Activated CD4-positive, CD25-positive, alpha-beta regulatory T cell (primary cell): ENCODE measurements at regions not wholly inside any gene's neighbourhood (a gene's known extent, or its start where the extent isn't known, plus 50 kb on each side); places are given as distances from the start of the nearest gene placed in this dataset.
"Not testable (repeated sequence)": the region's sequence is repeated elsewhere in the genome, so short reads cannot be mapped to it uniquely, and the experiment has no call there.

Experiments
- DNase-seq, 4 experiments: peaks; one replicate each; lab custom pipeline; 2025; lab: John Stamatoyannopoulos, UW

DNA sequence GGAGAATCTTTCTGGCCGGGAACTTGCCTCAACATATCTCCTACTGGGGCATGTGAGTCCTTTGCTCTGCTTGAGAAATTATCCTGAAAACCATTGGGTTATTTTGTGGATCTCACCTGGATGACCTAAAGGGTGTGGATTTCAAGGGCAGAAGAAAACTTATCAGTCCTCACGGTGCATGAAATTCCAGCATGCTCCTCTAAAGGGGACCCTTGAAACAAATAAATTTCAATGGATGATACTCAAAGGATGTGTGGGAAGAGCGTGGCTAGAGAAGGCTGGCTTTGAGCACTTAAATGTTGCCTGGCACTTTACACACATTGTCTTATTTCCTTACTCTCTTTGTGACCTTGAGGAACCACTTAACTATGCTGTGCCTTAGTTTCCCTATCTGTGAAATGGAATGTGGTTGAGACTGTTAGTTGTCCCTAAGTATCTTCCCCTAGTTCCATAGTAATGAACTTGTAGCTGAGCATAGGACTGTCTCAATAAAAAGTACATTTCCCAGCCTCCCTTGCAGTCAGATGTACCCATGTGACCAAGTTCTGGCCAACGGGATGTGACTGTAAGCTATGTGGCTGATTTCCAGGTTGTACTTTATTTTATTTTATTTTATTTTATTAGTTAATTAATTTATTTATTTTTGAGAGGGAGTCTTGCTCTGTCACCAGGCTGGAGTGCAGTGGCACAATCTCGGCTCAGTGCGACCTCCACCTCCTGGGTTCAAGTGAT is 81.9 kb upstream of the PTPN1 start:
- no peak for DNase-seq

DNA sequence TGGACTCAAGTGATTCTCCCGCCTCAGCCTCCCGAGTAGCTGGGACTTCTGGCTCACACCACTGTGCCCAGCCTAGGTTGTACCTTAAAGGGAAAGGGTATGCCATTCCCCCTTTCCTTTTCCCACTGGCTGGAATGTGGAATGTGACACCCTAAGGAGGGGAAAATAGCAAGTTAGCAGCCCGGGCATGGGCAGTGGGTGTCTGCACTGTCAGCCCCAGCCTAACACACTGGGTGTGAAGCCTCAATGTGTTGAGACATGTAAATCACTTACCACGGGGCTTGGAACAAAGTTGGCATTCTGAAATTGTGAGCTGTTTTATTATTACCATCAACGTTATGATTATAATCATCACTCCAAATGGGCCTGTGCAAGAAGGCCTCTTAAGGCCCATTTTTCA is 80.8 kb upstream of the PTPN1 start:
- DNase-seq: no peak

DNA sequence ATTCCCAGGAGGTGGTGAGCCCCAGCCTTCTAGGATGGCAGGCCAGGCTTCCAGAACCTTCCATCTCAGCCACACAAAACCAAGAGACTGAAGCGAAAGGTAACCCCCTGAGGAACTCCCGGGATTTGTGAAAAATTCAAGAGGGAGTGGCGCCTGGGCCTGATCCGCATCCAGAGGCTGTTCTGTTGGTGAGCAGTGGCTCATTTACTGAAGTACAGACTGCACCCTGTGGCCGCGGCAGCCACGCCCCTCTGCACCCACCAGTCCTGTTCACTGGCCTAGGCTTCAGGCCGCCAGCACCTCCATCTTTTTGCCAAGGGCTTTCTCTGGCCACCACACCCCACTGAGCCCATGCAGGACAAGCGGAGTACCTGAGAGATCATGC is 79.1 kb upstream of the PTPN1 start:
- DNase-seq: no peak

DNA sequence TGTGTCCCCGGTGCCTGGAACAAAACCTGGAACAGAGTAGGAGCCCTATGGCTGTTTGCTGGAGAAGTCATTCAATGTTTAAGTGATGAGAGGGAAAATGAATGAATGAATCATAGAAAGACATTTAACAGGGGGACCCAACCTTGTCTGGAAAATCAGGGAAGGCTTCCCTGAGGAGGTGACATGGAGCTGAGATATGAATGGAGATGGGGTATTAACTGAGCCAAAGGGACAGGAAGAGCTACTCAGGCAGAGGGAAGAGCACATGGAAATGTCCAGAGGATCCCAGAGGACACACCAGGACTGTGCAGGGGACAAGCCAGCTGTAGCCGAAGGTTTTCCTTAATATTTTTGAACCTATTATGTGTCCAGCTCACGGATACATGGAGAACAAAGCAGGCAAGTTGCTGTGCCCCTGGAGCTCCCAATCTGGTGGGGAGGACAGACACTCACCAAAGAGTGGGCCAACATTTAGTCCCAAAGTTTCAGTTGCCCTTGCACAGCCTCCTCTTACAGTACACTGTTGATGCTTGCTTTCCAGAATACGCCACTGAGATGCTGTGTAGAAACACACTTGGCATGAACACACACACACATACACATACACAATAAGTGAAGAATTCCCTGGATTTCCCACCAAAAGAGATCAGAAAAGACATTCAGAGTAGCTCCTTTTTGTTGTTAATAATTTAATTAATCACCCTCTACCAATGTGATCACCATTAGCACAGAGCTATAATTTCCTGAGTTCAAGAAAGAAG is 77.0 kb upstream of the PTPN1 start:
- DNase-seq: no peak

DNA sequence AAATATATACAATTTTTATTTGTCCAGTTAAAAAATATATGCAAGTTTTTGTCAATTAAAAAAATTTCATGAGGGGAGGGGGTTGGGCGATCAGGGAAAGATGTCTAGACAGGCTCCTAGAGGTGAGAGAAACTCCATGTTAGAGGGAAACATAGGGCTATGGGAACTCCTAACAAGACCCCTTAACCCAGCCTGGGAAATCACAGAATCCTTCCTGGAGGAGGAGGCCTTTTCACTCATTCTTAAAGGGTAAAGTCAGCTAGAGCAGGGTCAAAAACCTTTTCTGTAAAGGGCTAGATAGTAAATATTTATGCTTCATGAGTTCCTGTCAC is 75.9 kb upstream of the PTPN1 start:
- no peak for DNase-seq

DNA sequence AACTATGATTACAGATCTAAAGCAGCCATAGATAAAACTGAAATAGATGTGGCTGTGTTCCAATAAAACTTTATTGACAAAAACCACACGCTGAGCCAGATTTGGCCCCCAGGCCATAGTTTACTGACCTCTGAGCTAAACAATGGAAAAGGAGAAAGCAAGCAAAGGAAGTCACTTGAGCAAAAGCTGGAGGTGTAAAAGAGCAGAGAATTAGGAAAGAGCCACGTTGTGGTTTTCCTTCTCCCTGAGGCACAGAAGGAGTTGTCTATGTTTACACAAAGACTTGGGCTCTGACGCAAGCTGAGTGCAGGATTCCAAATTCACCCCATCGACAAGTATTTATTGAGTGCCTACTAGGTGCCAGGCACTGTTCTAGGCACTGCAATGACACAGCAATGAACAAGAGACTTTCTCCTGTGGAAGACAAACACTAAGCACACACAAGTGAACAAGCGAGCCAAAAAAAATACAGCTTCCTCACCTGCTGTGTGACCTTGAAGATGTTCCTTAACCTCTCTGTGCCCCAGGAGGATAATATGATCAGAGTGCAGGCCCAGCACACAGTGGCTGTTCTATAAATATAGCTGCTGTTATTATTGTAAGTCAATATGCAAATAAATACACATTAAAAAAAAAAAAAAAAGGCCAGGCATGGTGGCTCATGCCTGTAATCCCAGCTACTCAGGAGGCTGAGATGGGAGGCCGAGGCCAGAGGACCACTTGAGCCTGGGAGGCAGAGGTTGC is 75.4 kb upstream of the PTPN1 start:
- DNase-seq: no peak

DNA sequence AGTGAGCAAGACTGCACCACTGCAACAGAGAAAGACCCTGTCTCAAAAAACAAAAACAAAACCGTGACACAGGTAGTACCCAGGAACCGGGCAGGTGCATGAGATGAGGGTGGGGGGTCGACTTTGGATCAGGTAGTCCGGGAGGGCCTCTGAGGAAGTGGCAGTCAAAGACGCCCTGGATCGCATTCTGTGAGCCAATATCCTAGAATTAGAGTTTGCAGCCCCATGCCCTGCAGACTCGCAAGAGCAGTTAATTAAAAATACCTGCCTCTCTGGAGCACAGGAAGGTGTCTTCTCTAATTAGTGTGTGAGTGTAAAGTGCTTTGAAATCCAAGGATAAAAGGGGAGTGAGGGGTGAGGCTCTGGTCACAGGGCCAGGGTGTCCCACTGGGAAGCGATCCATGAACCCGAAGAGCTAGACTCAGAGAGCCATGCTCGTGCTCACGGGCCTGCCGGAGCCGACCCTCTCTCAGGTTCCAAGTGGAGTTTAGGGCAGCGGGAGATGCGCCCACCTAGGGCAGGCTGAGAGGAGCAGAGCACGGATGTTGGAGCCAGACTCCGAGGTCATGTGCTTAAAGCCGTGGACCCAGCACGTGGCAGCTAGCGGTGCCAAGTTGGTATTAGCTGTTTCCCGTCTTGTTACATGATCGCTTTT is 74.7 kb upstream of the PTPN1 start:
- no peak for DNase-seq

DNA sequence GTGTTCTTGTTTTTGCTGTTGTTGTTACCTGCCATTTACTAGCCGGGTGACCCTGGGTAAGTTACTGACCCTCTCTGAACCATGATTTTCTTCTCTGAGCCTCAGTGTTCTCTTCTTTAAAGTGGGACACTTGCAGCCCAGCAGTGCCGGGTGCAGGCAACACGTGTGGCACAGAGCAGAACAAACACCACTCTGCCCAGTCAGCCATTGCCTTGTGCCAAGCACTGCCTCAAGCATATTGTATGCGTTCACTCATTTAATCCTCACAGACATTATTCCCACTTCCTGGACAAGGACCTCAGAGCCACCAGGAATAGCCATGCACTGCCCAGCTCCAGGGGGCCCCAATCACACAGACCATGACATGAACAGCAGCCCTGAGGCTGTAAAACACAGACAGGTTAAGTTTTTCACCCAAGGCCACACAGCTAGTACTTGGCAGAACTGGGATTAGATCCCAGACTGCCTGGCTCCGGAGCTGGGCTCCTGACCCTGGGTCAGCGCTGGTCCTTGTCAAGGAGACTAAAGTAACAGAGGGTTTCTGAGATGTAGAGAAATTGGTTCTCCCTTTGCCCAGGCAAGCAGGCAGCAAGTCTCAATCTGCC is 74.0 kb upstream of the PTPN1 start:
- DNase-seq: no peak

DNA sequence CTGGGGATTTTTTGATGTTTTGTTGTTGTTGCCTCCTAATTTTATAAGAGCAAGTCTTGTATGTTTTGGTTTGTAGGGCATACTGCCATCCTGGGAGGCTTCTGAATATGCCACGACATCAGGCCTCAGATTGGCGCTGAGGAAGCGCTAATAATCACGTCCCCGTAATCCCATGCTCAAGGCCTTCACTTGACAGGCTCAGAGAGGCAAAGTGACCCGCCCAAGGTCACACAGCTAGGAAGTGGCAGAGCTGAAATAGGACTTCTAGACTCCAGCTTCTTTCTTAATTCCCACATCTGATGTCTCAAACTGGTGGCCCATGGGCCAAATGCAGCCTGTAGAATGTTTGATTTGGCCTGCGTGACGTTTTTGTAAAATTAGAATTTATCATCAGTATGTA is 73.5 kb upstream of the PTPN1 start:
- no peak for DNase-seq

DNA sequence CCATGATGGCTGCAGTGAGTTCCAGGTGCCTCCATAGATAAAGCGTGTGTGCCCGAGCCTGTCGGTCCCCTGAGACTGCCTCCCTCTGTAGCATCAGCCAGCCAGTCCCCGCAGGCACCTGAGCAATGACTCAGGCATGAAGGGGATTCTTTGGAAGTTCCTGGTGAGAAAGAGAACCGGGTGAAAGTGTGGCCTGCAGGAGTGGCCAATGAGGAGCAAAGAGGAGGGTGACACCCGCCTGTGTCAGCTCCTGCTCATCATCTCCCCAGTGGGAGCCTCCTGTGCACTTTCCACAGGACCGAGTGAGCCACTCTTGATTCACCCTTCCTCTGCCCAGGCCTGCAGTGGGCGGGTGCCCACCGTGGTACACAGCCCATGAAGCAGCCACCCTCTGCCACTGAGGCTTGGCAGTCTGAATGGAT is 71.2 kb upstream of the PTPN1 start:
- DNase-seq: no peak

DNA sequence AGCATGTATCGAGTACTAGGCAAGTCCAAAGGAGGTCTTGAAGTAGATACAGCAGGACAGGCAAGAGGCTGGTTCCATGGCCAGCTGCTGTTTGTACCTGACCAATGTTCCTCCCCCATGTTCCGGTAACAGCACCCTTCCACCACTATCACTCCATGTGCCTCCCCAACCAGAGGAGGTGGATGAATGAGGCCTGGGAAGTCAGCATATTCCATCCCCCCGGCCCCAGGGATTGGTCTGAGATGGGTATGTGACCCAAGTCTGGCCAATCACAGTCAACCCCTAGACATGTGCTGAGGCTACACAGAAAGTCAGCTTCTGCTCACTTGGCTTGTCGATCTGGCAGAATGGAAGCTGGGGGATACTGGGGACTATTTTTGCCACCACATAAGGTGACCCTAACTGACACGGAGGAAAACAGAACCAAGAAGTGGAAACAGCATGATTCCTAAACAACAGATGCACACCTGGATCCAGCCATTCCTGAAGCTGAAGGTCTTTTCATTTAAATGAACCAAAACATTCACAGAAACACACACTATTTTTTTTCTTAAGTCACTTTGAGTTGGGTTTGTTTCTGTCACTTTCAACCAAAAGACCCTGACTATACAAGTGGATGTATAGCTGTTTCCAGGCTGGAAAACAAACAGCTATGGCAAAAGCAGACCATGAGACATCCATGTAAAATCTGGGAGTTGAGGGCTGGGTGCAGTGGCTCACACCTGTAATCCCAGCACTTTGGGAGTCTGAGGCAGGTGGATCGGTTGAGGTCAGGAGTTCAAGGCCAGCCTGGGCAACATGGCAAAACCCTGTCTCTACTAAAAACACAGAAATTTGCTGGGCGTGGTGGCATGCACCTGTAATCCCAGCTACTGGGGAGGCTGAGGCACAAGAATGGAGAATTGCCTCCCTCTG is 70.4 kb upstream of the PTPN1 start:
- DNase-seq: no peak

DNA sequence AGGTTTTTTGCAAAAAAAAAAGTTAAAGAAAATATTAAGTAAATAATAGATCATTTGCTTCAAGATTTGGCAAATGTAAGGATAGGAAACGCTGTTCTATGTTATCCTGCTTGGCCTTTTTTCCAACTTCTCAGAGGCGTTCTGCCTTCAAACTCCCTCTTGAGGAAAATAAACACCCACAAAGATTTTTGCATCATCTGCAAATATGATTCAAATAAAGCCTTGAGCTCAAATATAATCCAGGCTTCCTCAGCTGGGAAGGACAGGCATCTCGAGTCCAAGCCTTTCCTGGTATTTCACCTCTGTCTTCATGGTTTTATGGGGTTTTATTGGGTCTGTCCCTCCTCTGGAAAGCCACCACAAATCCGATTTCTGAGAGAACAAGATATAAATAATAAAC is 67.7 kb upstream of the PTPN1 start:
- DNase-seq: no peak

DNA sequence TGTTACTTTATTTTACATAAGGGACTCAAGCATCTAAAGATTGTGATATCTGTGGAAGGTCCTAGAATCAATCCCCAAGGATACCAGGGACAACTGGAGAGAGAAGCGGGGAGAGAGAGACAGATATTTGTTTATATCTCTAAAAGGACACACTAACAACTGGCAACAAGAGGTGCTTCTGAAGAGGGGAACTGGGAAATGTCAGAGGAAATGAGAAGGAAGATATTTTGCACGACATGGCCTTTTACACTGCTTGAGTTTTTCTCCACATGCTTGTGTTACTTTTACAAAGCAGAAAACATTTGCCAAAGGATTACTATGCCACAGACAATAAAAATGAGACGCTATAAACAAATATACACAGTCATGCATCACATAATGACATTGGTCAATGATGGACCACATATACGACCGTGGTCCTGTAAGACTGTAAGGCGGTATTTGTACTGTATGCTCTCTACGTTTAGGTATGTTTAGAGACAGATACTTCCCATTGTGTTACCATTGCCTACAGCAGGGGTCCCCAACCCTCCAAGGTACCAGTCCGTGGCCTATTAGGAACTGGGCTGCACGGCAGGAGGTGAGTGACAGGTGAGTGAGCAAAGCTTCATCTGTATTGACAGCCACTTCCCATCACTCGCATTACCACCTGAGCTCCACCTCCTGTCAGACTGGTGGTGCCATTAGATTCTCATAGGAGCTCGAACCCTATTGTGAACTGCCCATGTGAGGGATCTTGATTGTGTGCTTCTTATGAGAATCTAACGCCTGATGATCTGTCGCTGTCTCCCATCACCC is 64.6 kb upstream of the PTPN1 start:
- no peak for DNase-seq

DNA sequence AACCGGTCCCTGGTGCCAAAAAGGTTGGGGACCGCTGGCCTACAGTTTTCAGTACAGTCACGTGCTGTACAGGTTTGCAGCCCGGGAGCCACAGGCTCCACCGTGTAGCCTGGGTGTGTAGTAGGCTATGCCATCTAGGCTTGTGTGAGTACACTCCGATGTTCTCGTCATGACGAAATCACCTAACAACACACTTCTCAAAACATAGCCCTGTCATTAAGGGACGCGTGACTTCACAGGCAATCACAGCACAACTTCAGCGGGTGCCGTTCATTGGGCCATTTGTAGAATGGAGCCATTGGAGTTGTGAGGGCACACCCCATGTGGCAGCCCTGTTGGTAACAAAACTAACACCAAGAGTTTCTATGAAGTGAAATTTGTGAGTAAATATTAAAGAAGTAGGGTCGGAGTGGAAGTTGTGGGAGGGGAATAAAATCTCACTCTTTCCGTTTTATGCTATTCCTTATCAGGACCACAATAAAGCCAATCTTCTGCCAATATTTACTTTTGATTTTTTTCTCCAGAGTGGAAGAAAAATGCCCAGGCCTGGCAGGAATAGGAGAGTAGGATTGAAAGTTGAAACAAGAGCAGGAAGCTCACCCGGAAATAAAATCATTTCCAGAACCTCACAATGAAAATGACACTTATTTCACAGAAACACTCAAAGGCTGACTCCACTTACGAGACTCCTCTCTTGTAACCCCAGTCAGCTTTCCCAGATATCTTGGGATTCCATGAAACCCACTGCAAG is 63.7 kb upstream of the PTPN1 start:
- no peak for DNase-seq

DNA sequence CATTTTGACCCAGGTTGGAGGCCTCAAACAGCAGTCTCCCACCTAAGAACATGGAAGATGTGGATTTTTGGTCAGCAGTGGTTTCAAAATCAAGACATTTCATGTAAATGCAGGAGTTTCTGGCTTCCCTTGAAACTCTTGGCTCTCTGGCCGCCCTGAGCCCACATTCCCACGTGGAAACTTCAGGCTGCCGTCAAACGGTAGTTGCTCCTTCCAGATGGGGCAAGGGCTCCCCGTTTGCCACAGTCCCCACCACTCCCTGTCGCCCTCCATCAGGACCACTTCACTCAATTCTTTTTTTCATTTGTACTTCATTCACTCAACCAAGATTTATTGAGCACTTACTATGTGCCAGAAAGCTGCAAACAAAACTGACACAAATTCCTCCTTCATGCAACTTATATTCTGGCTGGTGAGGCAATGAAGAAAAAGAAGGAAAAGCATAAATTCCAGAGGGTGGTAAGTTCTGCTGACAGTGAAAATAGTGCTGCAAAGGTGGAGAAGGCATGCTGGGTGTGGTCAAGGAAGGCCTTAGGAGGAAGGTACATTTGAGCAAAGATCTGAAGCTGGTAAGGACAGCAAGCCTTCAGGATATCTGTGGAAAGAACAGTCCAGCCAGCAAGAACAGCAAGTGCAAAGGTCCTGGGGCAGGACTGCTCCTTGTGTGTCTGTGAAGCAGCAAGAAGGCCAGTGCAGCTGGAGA is 62.9 kb upstream of the PTPN1 start:
- DNase-seq: no peak

DNA sequence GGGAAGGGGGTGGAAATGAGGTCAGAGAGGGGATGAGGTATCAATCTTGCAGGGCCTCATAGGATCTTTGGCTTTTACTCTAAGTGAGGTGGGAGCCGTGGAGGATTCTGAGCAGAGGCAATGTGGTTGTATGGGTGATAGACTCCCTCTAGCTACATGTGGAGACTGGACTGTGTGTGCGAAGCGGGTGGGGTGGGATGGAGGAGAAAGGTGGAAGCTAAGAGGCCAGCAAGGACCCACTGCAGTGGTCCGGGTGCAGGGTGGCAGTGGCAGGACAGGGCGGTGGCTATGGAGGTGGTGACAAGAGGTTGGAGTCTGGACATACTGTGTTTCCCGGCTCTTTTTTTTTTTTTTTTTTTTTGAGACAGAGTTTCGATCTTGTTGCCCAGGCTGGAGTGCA is 62.4 kb upstream of the PTPN1 start:
- DNase-seq: no peak

DNA sequence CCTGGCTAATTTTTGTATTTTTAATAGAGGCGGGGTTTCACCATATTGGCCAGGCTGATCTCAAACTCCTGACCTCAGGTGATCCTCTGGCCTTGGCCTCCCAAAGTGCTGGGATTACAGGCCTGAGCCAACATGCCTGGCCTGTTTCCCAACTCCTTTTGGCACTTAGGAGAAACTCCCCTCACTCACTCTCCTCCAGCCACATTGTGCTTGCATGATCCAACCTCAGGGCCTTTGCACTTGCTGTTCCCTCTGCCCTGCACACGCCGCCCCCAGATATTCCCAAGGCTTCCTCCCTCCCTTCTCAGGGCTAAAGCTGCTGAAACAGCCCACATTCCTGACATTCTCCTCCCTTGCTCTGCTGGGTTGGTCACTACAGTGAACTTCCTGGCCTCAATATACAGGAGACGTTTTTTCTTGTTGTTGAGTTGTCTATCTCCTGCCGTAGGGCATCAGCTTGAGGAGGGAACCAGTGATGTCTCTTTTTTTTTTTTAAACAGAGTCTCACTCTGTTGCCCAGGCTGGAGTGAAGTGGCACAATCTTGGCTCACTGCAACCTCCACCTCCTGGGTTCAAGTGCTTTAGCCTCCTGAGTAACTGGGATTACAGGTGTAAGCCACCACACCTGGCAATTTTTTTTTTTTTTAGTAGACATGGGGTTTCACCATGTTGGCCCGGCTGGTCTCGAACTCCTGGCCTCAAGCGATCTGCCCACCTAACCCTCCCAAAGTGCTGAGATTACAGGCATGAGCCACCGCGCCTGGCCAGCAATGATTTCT is 61.4 kb upstream of the PTPN1 start:
- DNase-seq: not testable (repeated sequence)
